Smooth muscle cell (in vitro differentiated cells): ENCODE measurements at regions not wholly inside any gene's neighbourhood (a gene's known extent, or its start where the extent isn't known, plus 50 kb on each side); places are given as distances from the start of the nearest gene placed in this dataset.

Experiments used
- DNase-seq: peaks from one replicate; lab custom pipeline; 2025; ENCODE audit not compliant: unreplicated experiment; lab: John Stamatoyannopoulos, UW
- H2AFZ ChIP-seq: fragments of 200-600 bp; sonication (generic); 2 replicates; pipeline ENCODE4 v1.6.0; 2016; ENCODE audit warnings: antibody characterized with exemption, low read depth, mild to moderate bottlenecking
- H3F3A ChIP-seq: fragments of 200-600 bp; sonication (generic); 2 replicates; pipeline ENCODE4 v1.6.0; 2017; ENCODE audit warnings: antibody characterized with exemption, low read depth
- H3K27ac ChIP-seq: fragments of 200-600 bp; sonication (generic); 2 replicates; pipeline ENCODE4 v1.5.1; 2016; ENCODE audit warnings: low read depth, mild to moderate bottlenecking
- H3K27me3 ChIP-seq: fragments of 200-600 bp; sonication (generic); 2 replicates; pipeline ENCODE4 v1.6.1; 2016; ENCODE audit warnings: low read depth, mild to moderate bottlenecking
- H3K36me3 ChIP-seq: fragments of 200-600 bp; sonication (generic); 2 replicates; pipeline ENCODE4 v1.5.1; 2016; ENCODE audit warnings: low read depth
- H3K4me1 ChIP-seq: fragments of 200-600 bp; sonication (generic); 2 replicates; pipeline ENCODE4 v1.5.1; 2016; ENCODE audit warnings: low read depth
- H3K4me2 ChIP-seq: fragments of 200-600 bp; sonication (generic); 2 replicates; pipeline ENCODE4 v1.6.0; 2016; ENCODE audit warnings: mild to moderate bottlenecking
- H3K4me3 ChIP-seq: fragments of 200-600 bp; sonication (generic); 2 replicates; pipeline ENCODE4 v1.5.1; 2016; ENCODE audit warnings: mild to moderate bottlenecking
- H3K79me2 ChIP-seq: fragments of 200-600 bp; sonication (generic); 2 replicates; pipeline ENCODE4 v1.6.0; 2016; ENCODE audit warnings: low read depth, mild to moderate bottlenecking
- H3K9ac ChIP-seq: fragments of 200-600 bp; sonication (generic); 2 replicates; pipeline ENCODE4 v1.6.0; 2016; ENCODE audit warnings: low read depth
- H3K9me3 ChIP-seq: fragments of 200-600 bp; sonication (generic); replicated peaks from 2 replicates; pipeline ENCODE4 v1.5.1; 2016; ENCODE audit warnings: low read depth
- H4K20me1 ChIP-seq: fragments of 200-600 bp; sonication (generic); 2 replicates; pipeline ENCODE4 v1.6.0; 2016; ENCODE audit warnings: low read depth
- WGBS: methylation state at CpG from one replicate; pipeline ENCODE4 v1.1.7; 2016; ENCODE audit warnings: low lambda C conversion rate; 5-methylcytosine and 5-hydroxymethylcytosine counted together
- TF ChIP-seq, protein P1 (sequence below): fragments of 200-600 bp; sonication (generic); IDR thresholded peaks from 2 replicates; pipeline ENCODE4 v1.5.1; 2017; ENCODE audit warnings: borderline replicate concordance, mild to moderate bottlenecking, antibody characterized with exemption; ENCODE audit not compliant: insufficient read depth, poor library complexity, severe bottlenecking

DNA sequence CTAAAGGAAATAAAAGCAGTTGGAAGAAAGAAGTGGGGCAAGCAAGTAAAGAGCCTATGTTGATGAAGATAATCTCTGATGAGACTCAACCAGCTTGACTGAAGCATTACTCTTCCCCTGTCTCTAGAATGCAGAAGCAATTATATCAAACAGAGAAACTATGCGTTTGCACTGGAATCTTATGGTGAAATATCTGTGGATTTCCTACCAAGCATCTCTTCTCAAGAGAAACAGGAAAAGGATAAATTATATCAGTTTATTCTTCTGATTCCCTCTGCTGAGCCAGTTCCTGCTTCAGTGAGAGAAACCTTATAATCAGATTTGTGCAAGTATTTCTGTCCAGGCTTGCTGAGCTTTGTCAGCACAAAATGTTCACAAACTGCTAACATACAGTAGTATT, 316.7 kb upstream of the SLC7A11 start:
- no peak overlapping the region for H3K4me3 ChIP-seq
- no peak overlapping the region for H3K27ac ChIP-seq
- no peak overlapping the region for H2AFZ ChIP-seq

DNA sequence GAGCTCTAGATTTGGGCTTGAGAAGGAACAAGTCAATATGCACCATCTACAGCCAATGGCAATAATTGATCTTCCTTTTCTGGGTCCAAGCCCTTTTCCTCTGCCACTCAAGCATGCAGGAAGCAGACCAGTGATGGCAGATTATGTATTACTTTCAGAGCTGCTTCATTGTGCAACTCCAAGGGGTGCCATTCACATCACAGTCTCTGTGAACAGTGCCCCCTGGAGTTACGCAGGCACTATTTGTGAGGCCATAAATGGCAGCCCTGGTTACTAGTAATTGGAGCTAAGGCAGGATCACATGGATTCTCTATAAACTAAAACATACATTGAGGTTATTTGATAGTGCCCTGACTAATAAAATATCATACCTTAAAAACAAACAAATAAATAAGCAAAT, 313.4 kb upstream of the SLC7A11 start:
- no peak overlapping the region for H2AFZ ChIP-seq
- TF ChIP-seq, protein P1, sequence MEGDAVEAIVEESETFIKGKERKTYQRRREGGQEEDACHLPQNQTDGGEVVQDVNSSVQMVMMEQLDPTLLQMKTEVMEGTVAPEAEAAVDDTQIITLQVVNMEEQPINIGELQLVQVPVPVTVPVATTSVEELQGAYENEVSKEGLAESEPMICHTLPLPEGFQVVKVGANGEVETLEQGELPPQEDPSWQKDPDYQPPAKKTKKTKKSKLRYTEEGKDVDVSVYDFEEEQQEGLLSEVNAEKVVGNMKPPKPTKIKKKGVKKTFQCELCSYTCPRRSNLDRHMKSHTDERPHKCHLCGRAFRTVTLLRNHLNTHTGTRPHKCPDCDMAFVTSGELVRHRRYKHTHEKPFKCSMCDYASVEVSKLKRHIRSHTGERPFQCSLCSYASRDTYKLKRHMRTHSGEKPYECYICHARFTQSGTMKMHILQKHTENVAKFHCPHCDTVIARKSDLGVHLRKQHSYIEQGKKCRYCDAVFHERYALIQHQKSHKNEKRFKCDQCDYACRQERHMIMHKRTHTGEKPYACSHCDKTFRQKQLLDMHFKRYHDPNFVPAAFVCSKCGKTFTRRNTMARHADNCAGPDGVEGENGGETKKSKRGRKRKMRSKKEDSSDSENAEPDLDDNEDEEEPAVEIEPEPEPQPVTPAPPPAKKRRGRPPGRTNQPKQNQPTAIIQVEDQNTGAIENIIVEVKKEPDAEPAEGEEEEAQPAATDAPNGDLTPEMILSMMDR, result no peak
- no peak overlapping the region for H3K9ac ChIP-seq
- H3K27me3 ChIP-seq, result no peaks in the 10 kb centered on the region
- no peak overlapping the region for H3K27ac ChIP-seq
- H3K4me1 ChIP-seq, result no peaks in the 10 kb centered on the region
- 84% methylated on average over 1 of the region's 1 CpG for WGBS
- no peaks in the 10 kb centered on the region for H4K20me1 ChIP-seq
- DNase-seq, result no peak
- H3K79me2 ChIP-seq, result no peaks in the 10 kb centered on the region
- H3F3A ChIP-seq, result no peaks in the 10 kb centered on the region
- H3K4me3 ChIP-seq, result no peak overlapping the region
- no peak overlapping the region for H3K4me2 ChIP-seq
- H3K9me3 ChIP-seq, result no peaks in the 10 kb centered on the region
- no peaks in the 10 kb centered on the region for H3K36me3 ChIP-seq

More for the DNA sequence above, 316.7 kb upstream of the SLC7A11 start:
- Histone ChIP-seq H4K20me1 (no peaks in the 10 kb centered on the region), H3K4me1 (no peaks in the 10 kb centered on the region), H3K27me3 (no peaks in the 10 kb centered on the region), H3F3A (no peaks in the 10 kb centered on the region), H3K79me2 (no peaks in the 10 kb centered on the region), H3K36me3 (no peaks in the 10 kb centered on the region), H3K4me2 (no peak overlapping the region), H3K9me3 (no peaks in the 10 kb centered on the region), H3K9ac (no peak overlapping the region)
- DNase-seq, result no peak
- 85% methylated on average over 1 of the region's 1 CpG for WGBS
- TF ChIP-seq, protein P1, result no peak

DNA sequence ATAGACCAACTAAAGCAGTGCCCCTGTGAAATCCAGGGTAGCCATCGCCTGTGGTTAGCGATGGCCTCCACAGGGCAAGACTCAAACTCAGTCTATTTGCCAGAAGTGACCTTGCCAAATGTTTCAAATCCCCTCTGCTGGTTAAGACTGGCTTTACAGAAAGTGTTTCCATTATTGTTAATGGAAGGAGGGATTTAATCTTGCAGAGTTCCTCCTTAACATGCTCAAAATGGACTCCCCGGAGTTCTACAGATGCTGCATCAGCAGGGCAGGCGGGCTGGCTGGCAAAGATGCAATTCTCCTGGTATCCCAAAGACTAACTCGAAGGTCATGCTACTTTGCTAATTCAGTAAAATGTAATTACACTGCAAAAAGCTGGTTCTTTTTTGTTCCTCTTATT, 313.0 kb upstream of the SLC7A11 start:
- no peak for DNase-seq
- Histone ChIP-seq H3K79me2 (no peaks in the 10 kb centered on the region), H3K4me2 (no peak overlapping the region), H3K36me3 (no peaks in the 10 kb centered on the region), H3K27me3 (no peaks in the 10 kb centered on the region), H2AFZ (no peak overlapping the region), H3K27ac (no peak overlapping the region), H3K4me1 (no peaks in the 10 kb centered on the region), H3K4me3 (no peak overlapping the region), H3F3A (no peaks in the 10 kb centered on the region), H3K9ac (no peak overlapping the region), H4K20me1 (no peaks in the 10 kb centered on the region), H3K9me3 (no peaks in the 10 kb centered on the region)
- TF ChIP-seq, protein P1, result no peak
- 94% methylated on average over 5 of the region's 5 CpGs for WGBS

DNA sequence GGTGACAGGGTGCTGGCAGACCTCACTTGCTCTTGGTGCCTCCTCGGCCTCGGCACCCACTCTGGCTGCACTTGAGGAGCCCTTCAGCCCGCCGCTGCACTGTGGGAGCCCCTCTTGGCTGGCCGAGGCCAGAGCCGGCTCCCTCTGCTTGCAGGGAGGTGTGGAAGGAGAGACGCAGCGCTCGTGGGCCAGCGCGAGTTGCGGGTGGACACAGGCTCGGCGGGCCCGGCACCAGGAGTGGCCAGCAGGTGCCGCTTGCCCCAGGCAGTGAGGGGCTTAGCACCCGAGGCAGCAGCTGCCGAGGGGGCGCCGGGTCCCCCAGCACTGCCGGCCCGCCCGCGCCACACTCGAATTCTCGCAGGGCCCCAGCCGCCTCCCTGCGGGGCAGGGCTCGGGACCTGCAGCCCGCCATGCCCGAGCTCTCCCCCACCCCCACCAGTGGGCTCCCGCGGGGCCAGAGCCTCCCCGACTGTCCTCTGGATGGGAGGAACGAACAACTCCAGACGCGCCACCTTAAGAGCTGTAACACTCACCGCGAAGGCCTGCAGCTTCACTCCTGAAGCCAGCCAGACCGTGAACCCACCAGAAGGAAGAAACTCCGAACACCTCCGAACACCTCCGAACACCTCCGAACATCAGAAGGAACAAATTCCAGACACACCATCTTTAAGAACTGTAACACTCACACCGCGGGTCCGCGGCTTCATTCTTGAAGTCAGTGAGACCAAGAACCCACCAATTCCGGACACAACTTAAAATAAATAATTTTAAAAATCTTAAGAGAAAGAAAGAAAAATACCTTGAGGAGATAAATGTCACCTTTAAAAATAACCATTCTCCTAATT, 311.1 kb upstream of the SLC7A11 start:
- H3K36me3 ChIP-seq, result no peaks in the 10 kb centered on the region
- H3K79me2 ChIP-seq, result no peaks in the 10 kb centered on the region
- H3K27ac ChIP-seq, result no peak overlapping the region
- no peaks in the 10 kb centered on the region for H4K20me1 ChIP-seq
- H3K27me3 ChIP-seq, result no peaks in the 10 kb centered on the region
- H3F3A ChIP-seq, result no peaks in the 10 kb centered on the region
- H3K4me3 ChIP-seq, result no peak overlapping the region
- no peaks in the 10 kb centered on the region for H3K9me3 ChIP-seq
- H3K4me2 ChIP-seq, result no peak overlapping the region
- WGBS, result 93% methylated on average over 27 of the region's 49 CpGs
- no peak overlapping the region for H3K9ac ChIP-seq
- TF ChIP-seq, protein P1, result no peak
- H3K4me1 ChIP-seq, result no peaks in the 10 kb centered on the region
- no peak overlapping the region for H2AFZ ChIP-seq
- no peak for DNase-seq
